SK-N-SH (cell line): ENCODE measurements at regions not wholly inside any gene's neighbourhood (a gene's known extent, or its start where the extent isn't known, plus 50 kb on each side); places are given as distances from the start of the nearest gene placed in this dataset.

ENCODE experiments used
- CTCF ChIA-PET: fragments of 300-600, 350-600 bp; formaldehyde crosslinking; extraction: SDS; loops from one replicate; lab custom pipeline; 2021; lab: Yijun Ruan, JAX
- POLR2A ChIA-PET: fragments of 350-600 bp; sonication (Branson Sonifier 250); formaldehyde crosslinking; extraction: SDS; loops from one replicate; lab custom pipeline; 2020; ENCODE audit warnings: antibody characterized with exemption, inconsistent platforms; lab: Yijun Ruan, JAX
- DNase-seq: peaks from one replicate; pipeline ENCODE4 v3.0.0; 2012
- H2AFZ ChIP-seq: fragments of 200-600 bp; sonication (generic); 2 replicates; pipeline ENCODE4 v1.8.1; 2016; ENCODE audit warnings: antibody characterized with exemption, mild to moderate bottlenecking, low read depth
- H3F3A ChIP-seq: fragments of 200-600 bp; sonication (generic); replicated peaks from 2 replicates; pipeline ENCODE3; 2016; ENCODE audit warnings: antibody characterized with exemption, mild to moderate bottlenecking; ENCODE audit not compliant: insufficient read depth
- H3K27ac ChIP-seq, 2 experiments: fragments of 200-500 bp in 1 of 2; fragments of 200-600 bp in 1 of 2; sonication (Bioruptor generic) in 1 of 2; sonication (generic), shearing (Covaris generic) in 1 of 2; 2 replicates each; pipeline versions ENCODE4 v1.5.1 to v1.6.1; 2014 to 2016; ENCODE audit warnings: low read depth in 2 of 2, inconsistent platforms in 1 of 2, low read length in 1 of 2, mild to moderate bottlenecking in 1 of 2, mixed read lengths in 1 of 2
- H3K27me3 ChIP-seq: fragments of 200-600 bp; sonication (generic), shearing (Covaris generic); 2 replicates; pipeline ENCODE4 v1.6.1; 2016; ENCODE audit warnings: mixed run types; ENCODE audit not compliant: insufficient read depth
- H3K36me3 ChIP-seq, 2 experiments: fragments of 200-500 bp in 1 of 2; fragments of 200-600 bp in 1 of 2; sonication (Bioruptor generic) in 1 of 2; sonication (generic) in 1 of 2; replicated peaks in 1 of 2; 2 replicates each; pipeline versions ENCODE3 to v1.5.1; 2014 to 2016; ENCODE audit warnings: low read length in 1 of 2, mild to moderate bottlenecking in 1 of 2; ENCODE audit not compliant: insufficient read depth in 2 of 2, control insufficient read depth in 1 of 2
- H3K4me1 ChIP-seq, 2 experiments: fragments of 200-500 bp in 1 of 2; fragments of 200-600 bp in 1 of 2; sonication (Bioruptor generic) in 1 of 2; sonication (generic), shearing (Covaris generic) in 1 of 2; 2 replicates each; pipeline versions ENCODE4 v1.5.1 to v1.6.1; 2014 to 2016; ENCODE audit warnings: low read depth in 1 of 2, low read length in 1 of 2, mixed run types in 1 of 2; ENCODE audit not compliant: insufficient read depth in 2 of 2, control insufficient read depth in 1 of 2
- H3K4me2 ChIP-seq: fragments of 200-600 bp; sonication (generic), shearing (Covaris generic); 2 replicates; pipeline ENCODE4 v1.6.1; 2017; ENCODE audit warnings: mixed run types
- H3K4me3 ChIP-seq, 2 experiments: fragments of 200-500 bp in 1 of 2; fragments of 200-600 bp in 1 of 2; sonication (Bioruptor generic) in 1 of 2; sonication (generic), shearing (Covaris generic) in 1 of 2; 2 replicates each; pipeline versions ENCODE4 v1.5.1 to v1.8.1; 2014 to 2016; ENCODE audit warnings: low read depth in 2 of 2, inconsistent platforms in 1 of 2, low read length in 1 of 2, mild to moderate bottlenecking in 1 of 2, mixed read lengths in 1 of 2, moderate library complexity in 1 of 2
- H3K79me2 ChIP-seq: fragments of 200-600 bp; sonication (generic); 2 replicates; pipeline ENCODE4 v1.8.1; 2017; ENCODE audit warnings: mild to moderate bottlenecking; ENCODE audit not compliant: insufficient read depth
- H3K9ac ChIP-seq: fragments of 200-600 bp; sonication (generic); 2 replicates; pipeline ENCODE4 v1.6.1; 2017; ENCODE audit warnings: mixed run types
- H3K9me2 ChIP-seq: fragments of 200-600 bp; sonication (generic); 2 replicates; pipeline ENCODE4 v1.6.1; 2017; ENCODE audit warnings: mixed run types
- H3K9me3 ChIP-seq: fragments of 200-600 bp; sonication (generic); 2 replicates; pipeline ENCODE4 v1.6.1; 2017; ENCODE audit warnings: mixed run types, mild to moderate bottlenecking, moderate library complexity
- H4K20me1 ChIP-seq: fragments of 200-600 bp; sonication (generic); 2 replicates; pipeline ENCODE4 v1.6.1; 2017; ENCODE audit warnings: mild to moderate bottlenecking, mixed run types; ENCODE audit not compliant: insufficient read depth
- ELF1 ChIP-seq: IDR thresholded peaks from 2 replicates; pipeline ENCODE4 v1.4.0; 2012
- EP300 ChIP-seq, 2 experiments: IDR thresholded peaks; 2 replicates each; pipeline versions ENCODE4 v1.4.0 to v1.6.1; 2012; ENCODE audit warnings: borderline replicate concordance in 1 of 2, low read depth in 1 of 2, low read length in 1 of 2
- FOSL2 ChIP-seq: IDR thresholded peaks from 2 replicates; pipeline ENCODE4 v1.4.0; 2012; ENCODE audit warnings: low read depth, mild to moderate bottlenecking, moderate library complexity, borderline replicate concordance
- FOXJ3 ChIP-seq: sonication (generic); formaldehyde crosslinking; IDR thresholded peaks from 2 replicates; pipeline ENCODE4 v1.5.1; 2020; ENCODE audit warnings: mild to moderate bottlenecking, missing genetic modification reagents
- FOXM1 ChIP-seq: IDR thresholded peaks from 2 replicates; pipeline ENCODE4 v1.4.0; 2012; ENCODE audit warnings: low read depth, mild to moderate bottlenecking
- GABPA ChIP-seq: IDR thresholded peaks from 2 replicates; pipeline ENCODE4 v1.4.0; 2012; ENCODE audit warnings: low read depth, mild to moderate bottlenecking
- MEF2A ChIP-seq: IDR thresholded peaks from 2 replicates; pipeline ENCODE4 v1.4.0; 2012; ENCODE audit warnings: low read depth, borderline replicate concordance
- MXI1 ChIP-seq: IDR thresholded peaks from 2 replicates; pipeline ENCODE4 v1.6.1; 2012; ENCODE audit warnings: mild to moderate bottlenecking, low read depth, low read length, improper control_type of control experiment
- NFIC ChIP-seq: IDR thresholded peaks from 2 replicates; pipeline ENCODE4 v1.4.0; 2012; ENCODE audit warnings: borderline replicate concordance
- NRF1 ChIP-seq: IDR thresholded peaks from 2 replicates; pipeline ENCODE4 v1.6.1; 2012; ENCODE audit warnings: low read depth, mild to moderate bottlenecking, low read length
- POLR2AphosphoS5 ChIP-seq: IDR thresholded peaks from 2 replicates; pipeline ENCODE4 v1.6.1; 2012; ENCODE audit warnings: low read depth, low read length
- RCOR1 ChIP-seq: fragments of 150-350 bp; IDR thresholded peaks from 2 replicates; pipeline ENCODE4 v1.6.1; 2017; ENCODE audit warnings: antibody characterized with exemption, low read length
- RFX5 ChIP-seq: IDR thresholded peaks from 2 replicates; pipeline ENCODE4 v1.6.1; 2012; ENCODE audit warnings: mild to moderate bottlenecking, improper control_type of control experiment, low read length
- SIN3A ChIP-seq: IDR thresholded peaks from 2 replicates; pipeline ENCODE4 v1.6.1; 2012; ENCODE audit warnings: low read depth, mild to moderate bottlenecking, low read length, moderate library complexity, borderline replicate concordance
- SMC3 ChIP-seq: IDR thresholded peaks from 2 replicates; pipeline ENCODE4 v1.6.1; 2012; ENCODE audit warnings: low read depth, low read length, improper control_type of control experiment
- TAF1 ChIP-seq: IDR thresholded peaks from 2 replicates; pipeline ENCODE4 v1.6.1; 2012; ENCODE audit warnings: low read depth, mild to moderate bottlenecking, low read length, moderate library complexity, borderline replicate concordance
- TCF12 ChIP-seq: IDR thresholded peaks from 2 replicates; pipeline ENCODE4 v1.4.0; 2012
- ZBTB33 ChIP-seq: IDR thresholded peaks from 2 replicates; pipeline ENCODE4 v1.4.0; 2012; ENCODE audit warnings: low read depth, borderline replicate concordance
- WGBS: methylation state at CpG from one replicate; pipeline ENCODE4 v1.1.6; 2017; ENCODE audit warnings: low lambda C conversion rate; 5-methylcytosine and 5-hydroxymethylcytosine counted together

DNA sequence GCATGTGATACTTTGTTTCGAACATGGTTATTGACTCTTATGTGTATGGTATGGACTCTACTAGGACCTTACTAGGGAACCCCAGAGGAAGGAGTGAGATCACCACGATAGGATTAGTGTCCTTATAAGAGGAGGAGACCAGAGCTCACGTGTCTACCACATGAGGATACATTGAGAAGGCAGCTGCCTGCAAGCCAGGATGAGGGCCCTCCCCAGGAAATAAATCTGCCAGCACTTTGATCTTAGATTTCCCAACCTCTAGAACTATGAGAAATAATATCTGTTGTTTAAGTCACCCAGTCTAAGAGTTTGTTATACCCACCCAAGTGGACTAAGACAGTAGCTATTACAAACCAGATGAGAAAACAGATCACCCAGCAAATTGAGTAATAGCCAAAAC is 559.3 kb upstream of the USP24 start:
- H3K9ac ChIP-seq, result no peak overlapping the region
- CTCF ChIA-PET, result interaction anchor here (0.8 to 1.1 kb wide), 3 partner anchors 10 to 811 kb away, joined by 3 read pairs; no protein-coding TSS in a partner anchor
- H3K9me3 ChIP-seq, result no peaks in the 10 kb centered on the region
- TF ChIP-seq EP300 (IDR thresholded peaks at IDR 0.05; ENCODE audit: borderline replicate concordance in 1 of 2, low read depth in 1 of 2, low read length in 1 of 2) (no peak), RCOR1 (no peak), SMC3 (no peak), TCF12 (no peak), FOXJ3 (CRISPR knock-in tag) (no peak), NFIC (no peak), MEF2A (no peak), ELF1 (no peak), FOSL2 (no peak), TAF1 (no peak), GABPA (no peak), RFX5 (no peak), FOXM1 (no peak), SIN3A (no peak), ZBTB33 (no peak)
- TF ChIP-seq, all 33 proteins: peak for 0
- Histone ChIP-seq H3K36me3 (no peaks in the 10 kb centered on the region), H4K20me1 (no peaks in the 10 kb centered on the region), H3K4me3 (no peak overlapping the region), H3K4me1 (peaks cover 0 to 11% of the 10 kb centered on the region in 2 experiments; a peak in 2 of 4 replicates), H3K27me3 (no peaks in the 10 kb centered on the region), H2AFZ (no peak overlapping the region), H3F3A (no peaks in the 10 kb centered on the region), H3K27ac (peak overlapping the region in 1 of 2 experiments; percentile 98; a peak in 2 of 4 replicates), H3K9me2 (no peaks in the 10 kb centered on the region), H3K79me2 (no peaks in the 10 kb centered on the region), H3K4me2 (no peak overlapping the region)
- POLR2A ChIA-PET, result interaction anchor here (1.0 kb wide), 1 partner anchor 802 kb away, joined by 3 read pairs; no protein-coding TSS in a partner anchor
- no peak for DNase-seq
- whole genome bisulfite sequencing, result 70% methylated on average over 3 of the region's 3 CpGs

- TF ChIP-seq NRF1 (no peak), POLR2AphosphoS5 (no peak), MXI1 (no peak)
- POLR2A ChIA-PET, result no interaction called here
- H2AFZ ChIP-seq, result no peak overlapping the region
- WGBS, result 90% methylated on average over 4 of the region's 4 CpGs
- no peaks in the 10 kb centered on the region for H3K9me2 ChIP-seq
- DNase-seq, result no peak
- H3K27me3 ChIP-seq, result no peaks in the 10 kb centered on the region
- H3K9me3 ChIP-seq, result no peaks in the 10 kb centered on the region
- H3K9ac ChIP-seq, result no peak overlapping the region
- H4K20me1 ChIP-seq, result no peaks in the 10 kb centered on the region
- no peak overlapping the region for H3K4me3 ChIP-seq
- no peaks in the 10 kb centered on the region for H3K79me2 ChIP-seq
- CTCF ChIA-PET, result no interaction called here
- no peak overlapping the region for H3K4me2 ChIP-seq
- no peaks in the 10 kb centered on the region for H3F3A ChIP-seq
- no peaks in the 10 kb centered on the region for H3K36me3 ChIP-seq
- H3K4me1 ChIP-seq, result peaks cover 0 to 16% of the 10 kb centered on the region in 2 experiments; a peak in 2 of 4 replicates
- H3K27ac ChIP-seq, result peak overlapping the region in 1 of 2 experiments; percentile 98; a peak in 2 of 4 replicates
Observed at GRCh38 chr1:55773211-55773940, 558.2 kb upstream of the USP24 start.
